ENCODE measurements at regions not wholly inside any gene's neighbourhood (a gene's known extent, or its start where the extent isn't known, plus 50 kb on each side); places are given as distances from the start of the nearest gene placed in this dataset.

DNA sequence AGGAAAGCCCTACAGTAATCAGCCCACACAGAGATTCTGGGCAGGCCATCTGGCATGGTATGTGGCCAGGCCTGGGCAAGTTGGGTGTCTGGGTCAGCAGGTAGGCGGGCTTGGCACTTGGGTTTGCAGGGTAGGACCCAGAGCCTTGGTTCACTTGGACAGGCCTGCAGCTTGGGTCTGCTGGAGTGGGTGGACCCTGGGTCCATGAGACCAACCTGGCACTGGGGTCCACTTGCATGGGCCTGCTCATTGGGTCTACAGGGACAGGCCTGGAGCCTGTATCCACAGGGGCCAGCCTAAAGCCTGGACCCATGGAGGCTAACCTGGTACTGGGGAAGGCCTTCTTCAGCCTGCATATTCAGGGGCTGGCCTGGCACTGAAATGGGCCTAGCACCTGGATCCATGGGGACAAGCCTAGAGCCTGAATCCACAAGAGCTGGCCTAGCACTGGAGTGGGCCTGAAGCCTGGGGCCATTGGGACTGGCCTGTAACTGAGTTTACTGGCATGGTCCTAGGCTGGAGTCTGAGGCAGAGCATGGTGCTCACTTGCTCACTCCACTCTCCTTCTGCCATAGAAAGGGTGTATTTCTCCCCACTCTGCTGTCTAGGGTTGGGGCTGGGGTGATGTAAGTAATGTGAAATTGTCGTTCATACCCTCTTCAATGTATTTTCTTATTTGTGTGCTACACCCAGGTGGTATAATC, 315.0 kb downstream of the AHR start:
- no peak for TF ChIP-seq POLR2A (IDR thresholded peaks at IDR 0.05; ENCODE audit: low read depth)
- no peak for TF ChIP-seq CTCF (IDR thresholded peaks at IDR 0.05)

All from esophagus muscularis mucosa (tissue), 3 donors.